ENCODE measurements at regions not wholly inside any gene's neighbourhood (a gene's known extent, or its start where the extent isn't known, plus 50 kb on each side); places are given as distances from the start of the nearest gene placed in this dataset.

DNA sequence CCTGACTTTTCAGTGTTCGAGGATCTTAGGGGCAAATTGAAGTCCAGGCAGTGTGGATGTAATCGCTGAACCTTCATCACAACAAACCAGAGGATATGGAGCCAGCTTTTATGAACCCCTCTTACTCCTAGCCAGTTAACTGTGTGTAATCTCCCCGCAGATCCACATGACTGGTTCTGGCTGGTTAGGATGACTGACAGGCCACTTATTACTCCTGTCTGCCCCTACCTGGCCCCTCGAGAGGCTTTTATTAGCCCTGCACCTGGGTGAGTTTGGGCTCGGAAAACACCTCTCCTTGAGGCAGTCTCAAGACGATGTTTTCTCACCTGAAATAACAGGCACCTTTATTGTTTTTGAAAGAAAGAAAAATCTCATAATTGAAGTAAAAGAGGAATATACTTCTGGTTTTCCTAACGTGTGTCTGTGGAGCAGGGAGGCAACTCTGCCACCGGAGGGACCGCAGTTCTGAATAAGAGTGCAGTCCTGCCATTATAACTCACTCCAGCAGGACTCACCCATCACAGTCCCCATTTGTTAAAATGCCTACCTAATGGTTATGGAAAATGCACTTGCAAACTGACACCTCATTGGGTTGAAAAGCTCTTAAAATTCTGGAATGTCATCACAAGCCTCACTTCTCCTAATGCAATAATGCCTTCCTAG is 291.9 kb upstream of the N4BP1 start:
- Histone ChIP-seq H3K4me3 (no peak overlapping the region), H3K27me3 (peaks cover 0 to 7% (median 3%) of the 10 kb centered on the region in 3 donors), H3K4me1 (no peaks in the 10 kb centered on the region), H3K36me3 (no peaks in the 10 kb centered on the region), H3K9me3 (no peaks in the 10 kb centered on the region), H3K27ac (no peak overlapping the region)
- no peak for ATAC-seq
- no peak for DNase-seq
- no peak for TF ChIP-seq POLR2A (IDR thresholded peaks at IDR 0.05)
- TF ChIP-seq, protein P1, sequence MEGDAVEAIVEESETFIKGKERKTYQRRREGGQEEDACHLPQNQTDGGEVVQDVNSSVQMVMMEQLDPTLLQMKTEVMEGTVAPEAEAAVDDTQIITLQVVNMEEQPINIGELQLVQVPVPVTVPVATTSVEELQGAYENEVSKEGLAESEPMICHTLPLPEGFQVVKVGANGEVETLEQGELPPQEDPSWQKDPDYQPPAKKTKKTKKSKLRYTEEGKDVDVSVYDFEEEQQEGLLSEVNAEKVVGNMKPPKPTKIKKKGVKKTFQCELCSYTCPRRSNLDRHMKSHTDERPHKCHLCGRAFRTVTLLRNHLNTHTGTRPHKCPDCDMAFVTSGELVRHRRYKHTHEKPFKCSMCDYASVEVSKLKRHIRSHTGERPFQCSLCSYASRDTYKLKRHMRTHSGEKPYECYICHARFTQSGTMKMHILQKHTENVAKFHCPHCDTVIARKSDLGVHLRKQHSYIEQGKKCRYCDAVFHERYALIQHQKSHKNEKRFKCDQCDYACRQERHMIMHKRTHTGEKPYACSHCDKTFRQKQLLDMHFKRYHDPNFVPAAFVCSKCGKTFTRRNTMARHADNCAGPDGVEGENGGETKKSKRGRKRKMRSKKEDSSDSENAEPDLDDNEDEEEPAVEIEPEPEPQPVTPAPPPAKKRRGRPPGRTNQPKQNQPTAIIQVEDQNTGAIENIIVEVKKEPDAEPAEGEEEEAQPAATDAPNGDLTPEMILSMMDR (IDR thresholded peaks at IDR 0.05 in 4 of 5, conservative IDR thresholded peaks at IDR 0.05 in 1 of 5): no peak
- in situ Hi-C loops (cut with MboI; ENCODE audit: low sequenced_read_pairs in 4 of 4) (no loop called here), intact Hi-C loops (cut with DNase I; ENCODE audit: low total_unique reads) (no loop called here)

DNA sequence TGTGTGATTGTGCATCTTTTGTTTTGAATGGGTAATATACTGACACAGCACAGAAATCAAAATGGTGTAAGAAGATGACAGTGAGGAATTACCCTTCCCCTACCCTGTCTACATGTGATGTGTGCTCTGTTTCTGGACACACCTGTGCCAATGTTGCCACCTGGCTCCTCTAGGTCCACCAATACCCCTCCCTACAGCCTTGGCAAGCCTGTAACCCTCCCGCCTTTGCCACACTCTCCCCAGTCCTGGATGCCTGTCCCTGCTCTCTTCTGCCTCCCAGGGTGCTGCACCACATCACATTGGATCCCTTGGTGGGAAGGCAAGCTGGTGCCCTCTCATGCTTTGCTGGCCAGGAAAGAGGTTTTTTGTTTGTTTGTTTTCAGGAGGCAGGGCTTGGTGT is 289.5 kb upstream of the N4BP1 start:
- no peak overlapping the region for H3K4me3 ChIP-seq
- ATAC-seq (no peak), DNase-seq (no peak)
- peaks cover 0 to 7% (median 3%) of the 10 kb centered on the region in 3 donors for H3K27me3 ChIP-seq
- H3K36me3 ChIP-seq: no peaks in the 10 kb centered on the region
- no peak for TF ChIP-seq POLR2A (IDR thresholded peaks at IDR 0.05)
- TF ChIP-seq, protein P1 (IDR thresholded peaks at IDR 0.05 in 4 of 5, conservative IDR thresholded peaks at IDR 0.05 in 1 of 5): no peak
- intact Hi-C loops (cut with DNase I; ENCODE audit: low total_unique reads): no loop called here
- in situ Hi-C loops (cut with MboI; ENCODE audit: low sequenced_read_pairs in 4 of 4): no loop called here
- no peak overlapping the region for H3K27ac ChIP-seq
- no peaks in the 10 kb centered on the region for H3K9me3 ChIP-seq
- no peaks in the 10 kb centered on the region for H3K4me1 ChIP-seq

DNA sequence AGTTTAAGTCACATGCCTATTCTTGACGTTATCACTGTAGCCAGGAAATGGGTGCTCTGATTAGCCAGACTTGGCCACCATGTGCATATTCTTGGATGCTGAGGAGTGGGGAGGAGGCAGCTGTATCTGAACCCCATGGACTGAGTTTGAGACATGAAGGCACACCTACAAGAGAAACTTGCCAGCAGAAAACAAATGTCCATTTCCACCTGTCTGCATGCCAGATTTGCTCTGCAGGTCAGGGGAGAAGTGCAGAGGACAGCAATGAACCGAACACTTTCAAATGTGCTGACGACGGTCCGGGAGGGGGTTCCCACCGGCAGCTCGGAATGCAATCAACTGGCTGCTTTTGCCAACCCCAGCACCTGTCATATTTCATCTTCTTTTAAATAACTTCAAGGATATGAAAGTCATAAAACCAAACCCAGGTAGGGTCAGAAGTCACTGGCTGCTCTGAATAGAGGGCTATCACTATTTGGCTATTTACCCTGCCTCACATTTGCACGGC is 287.8 kb upstream of the N4BP1 start:
- no peak overlapping the region for H3K4me3 ChIP-seq
- peaks cover 0 to 3% (median 3%) of the 10 kb centered on the region in 3 donors for H3K27me3 ChIP-seq
- no peaks in the 10 kb centered on the region for H3K9me3 ChIP-seq
- in situ Hi-C loops (cut with MboI; ENCODE audit: low sequenced_read_pairs in 4 of 4) (no loop called here), intact Hi-C loops (cut with DNase I; ENCODE audit: low total_unique reads) (no loop called here)
- no peak for DNase-seq
- H3K4me1 ChIP-seq: no peaks in the 10 kb centered on the region
- no peak for ATAC-seq
- no peak overlapping the region for H3K27ac ChIP-seq
- no peaks in the 10 kb centered on the region for H3K36me3 ChIP-seq
- TF ChIP-seq, protein P1 (IDR thresholded peaks at IDR 0.05 in 4 of 5, conservative IDR thresholded peaks at IDR 0.05 in 1 of 5): no peak
- no peak for TF ChIP-seq POLR2A (IDR thresholded peaks at IDR 0.05)

DNA sequence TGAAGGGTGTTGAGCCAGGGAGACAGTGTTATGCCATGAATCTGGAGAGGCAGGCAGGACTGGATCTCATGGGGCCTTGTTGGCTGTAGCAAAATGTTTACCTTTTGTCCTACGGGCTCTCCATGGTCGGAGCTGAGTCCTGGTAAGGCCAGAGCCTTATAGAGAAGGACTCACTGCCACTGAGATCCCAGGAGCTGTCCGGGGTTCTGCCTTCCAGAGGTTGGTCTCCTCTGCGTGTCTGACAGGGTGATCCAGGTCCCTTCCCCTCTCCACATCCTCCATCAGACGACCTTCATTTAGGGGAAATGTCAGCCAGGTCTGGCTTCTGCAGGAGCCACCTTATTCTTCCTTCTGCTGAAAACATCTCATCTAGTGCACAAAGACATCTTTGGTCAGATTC is 285.2 kb upstream of the N4BP1 start:
- no peak overlapping the region for H3K4me3 ChIP-seq
- H3K27ac ChIP-seq: no peak overlapping the region
- DNase-seq (no peak), ATAC-seq (no peak)
- H3K36me3 ChIP-seq: no peaks in the 10 kb centered on the region
- no peaks in the 10 kb centered on the region for H3K4me1 ChIP-seq
- H3K9me3 ChIP-seq: no peaks in the 10 kb centered on the region
- no peak for TF ChIP-seq POLR2A (IDR thresholded peaks at IDR 0.05)
- TF ChIP-seq, protein P1 (IDR thresholded peaks at IDR 0.05 in 4 of 5, conservative IDR thresholded peaks at IDR 0.05 in 1 of 5): no peak
- in situ Hi-C loops (cut with MboI; ENCODE audit: low sequenced_read_pairs in 4 of 4): no loop called here
- intact Hi-C loops (cut with DNase I; ENCODE audit: low total_unique reads): no loop called here
- no peaks in the 10 kb centered on the region for H3K27me3 ChIP-seq

DNA sequence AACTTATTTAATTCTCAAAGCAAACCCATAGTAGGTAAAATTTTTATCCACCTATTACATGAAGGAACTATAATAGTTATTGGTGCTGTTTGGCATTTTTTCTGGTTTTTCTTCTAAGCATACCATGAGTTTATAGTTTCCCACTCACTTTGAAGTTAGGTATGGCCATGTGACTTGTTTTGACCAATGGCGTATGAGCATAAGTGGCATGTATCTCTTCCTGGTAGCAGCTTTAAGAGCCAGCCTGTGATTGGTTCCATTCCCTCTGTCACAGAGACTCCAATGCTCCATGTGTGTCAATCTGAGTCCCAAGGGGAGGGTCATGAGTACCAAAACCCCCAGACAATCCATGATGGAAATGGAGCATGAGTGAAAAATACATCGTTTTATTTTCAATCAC is 282.9 kb upstream of the N4BP1 start:
- no peak for TF ChIP-seq POLR2A (IDR thresholded peaks at IDR 0.05)
- TF ChIP-seq, protein P1 (IDR thresholded peaks at IDR 0.05 in 4 of 5, conservative IDR thresholded peaks at IDR 0.05 in 1 of 5): no peak
- DNase-seq (no peak), ATAC-seq (no peak)
- in situ Hi-C loops (cut with MboI; ENCODE audit: low sequenced_read_pairs in 4 of 4): no loop called here
- intact Hi-C loops (cut with DNase I; ENCODE audit: low total_unique reads): no loop called here
- H3K36me3 ChIP-seq: no peaks in the 10 kb centered on the region
- H3K4me3 ChIP-seq: no peak overlapping the region
- H3K4me1 ChIP-seq: no peaks in the 10 kb centered on the region
- H3K27ac ChIP-seq: no peak overlapping the region
- no peaks in the 10 kb centered on the region for H3K9me3 ChIP-seq
- H3K27me3 ChIP-seq: peaks cover 0 to 2% (median 0%) of the 10 kb centered on the region in 3 donors

Data from gastrocnemius medialis (tissue), 4 donors.